Endothelial cell of umbilical vein (primary cell): ENCODE measurements at regions not wholly inside any gene's neighbourhood (a gene's known extent, or its start where the extent isn't known, plus 50 kb on each side); places are given as distances from the start of the nearest gene placed in this dataset.

Source experiments
- MAX ChIP-seq: IDR thresholded peaks from 2 replicates; pipeline ENCODE4 v1.6.1; 2011; ENCODE audit not compliant: insufficient read depth, insufficient read length
- TF ChIP-seq, protein P1 (sequence below), 2 donors: IDR thresholded peaks; 1 replicate in 1 of 2; 2 replicates in 1 of 2; pipeline ENCODE4 v1.5.1; 2011; ENCODE audit warnings: low read length in 2 of 2, mild to moderate bottlenecking in 2 of 2, moderate library complexity in 2 of 2, control low read depth in 1 of 2, inconsistent platforms in 1 of 2, low read depth in 1 of 2; ENCODE audit not compliant: insufficient read depth in 1 of 2; ENCODE audit errors: extremely low read depth in 1 of 2

- TF ChIP-seq, protein P1, sequence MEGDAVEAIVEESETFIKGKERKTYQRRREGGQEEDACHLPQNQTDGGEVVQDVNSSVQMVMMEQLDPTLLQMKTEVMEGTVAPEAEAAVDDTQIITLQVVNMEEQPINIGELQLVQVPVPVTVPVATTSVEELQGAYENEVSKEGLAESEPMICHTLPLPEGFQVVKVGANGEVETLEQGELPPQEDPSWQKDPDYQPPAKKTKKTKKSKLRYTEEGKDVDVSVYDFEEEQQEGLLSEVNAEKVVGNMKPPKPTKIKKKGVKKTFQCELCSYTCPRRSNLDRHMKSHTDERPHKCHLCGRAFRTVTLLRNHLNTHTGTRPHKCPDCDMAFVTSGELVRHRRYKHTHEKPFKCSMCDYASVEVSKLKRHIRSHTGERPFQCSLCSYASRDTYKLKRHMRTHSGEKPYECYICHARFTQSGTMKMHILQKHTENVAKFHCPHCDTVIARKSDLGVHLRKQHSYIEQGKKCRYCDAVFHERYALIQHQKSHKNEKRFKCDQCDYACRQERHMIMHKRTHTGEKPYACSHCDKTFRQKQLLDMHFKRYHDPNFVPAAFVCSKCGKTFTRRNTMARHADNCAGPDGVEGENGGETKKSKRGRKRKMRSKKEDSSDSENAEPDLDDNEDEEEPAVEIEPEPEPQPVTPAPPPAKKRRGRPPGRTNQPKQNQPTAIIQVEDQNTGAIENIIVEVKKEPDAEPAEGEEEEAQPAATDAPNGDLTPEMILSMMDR (IDR thresholded peaks at IDR 0.05; ENCODE audit: extremely low read depth in 1 of 2, insufficient read depth in 1 of 2, low read depth in 1 of 2, low read length in 2 of 2): no peak
- TF ChIP-seq MAX: no peak
These were observed 270.1 kb downstream of the DAD1 start for GRCh38 chr14:22318951-22319350.
